Prostate gland (tissue), 2 donors: ENCODE measurements at regions not wholly inside any gene's neighbourhood (a gene's known extent, or its start where the extent isn't known, plus 50 kb on each side); places are given as distances from the start of the nearest gene placed in this dataset.
"Not testable (repeated sequence)": the region's sequence is repeated elsewhere in the genome, so short reads cannot be mapped to it uniquely, and the experiment has no call there.

Source experiments
- CTCF ChIP-seq, 4 experiments: fragments of 200-600 bp in 2 of 4; fragments of 450-650 bp in 2 of 4; sonication (generic) in 2 of 4; IDR thresholded peaks; 1 replicate in 3 of 4; 2 replicates in 1 of 4; pipeline ENCODE4 v1.5.1; 2016 to 2019; ENCODE audit warnings: antibody characterized with exemption in 4 of 4, mild to moderate bottlenecking in 2 of 4, moderate library complexity in 2 of 4
- POLR2A ChIP-seq: fragments of 450-650 bp; IDR thresholded peaks from one replicate; pipeline ENCODE4 v1.6.1; 2016; ENCODE audit warnings: antibody characterized with exemption, mild to moderate bottlenecking
- POLR2AphosphoS5 ChIP-seq: sonication (generic); formaldehyde crosslinking; IDR thresholded peaks from one replicate; pipeline ENCODE4 v1.6.1; 2017; ENCODE audit warnings: antibody characterized with exemption

DNA sequence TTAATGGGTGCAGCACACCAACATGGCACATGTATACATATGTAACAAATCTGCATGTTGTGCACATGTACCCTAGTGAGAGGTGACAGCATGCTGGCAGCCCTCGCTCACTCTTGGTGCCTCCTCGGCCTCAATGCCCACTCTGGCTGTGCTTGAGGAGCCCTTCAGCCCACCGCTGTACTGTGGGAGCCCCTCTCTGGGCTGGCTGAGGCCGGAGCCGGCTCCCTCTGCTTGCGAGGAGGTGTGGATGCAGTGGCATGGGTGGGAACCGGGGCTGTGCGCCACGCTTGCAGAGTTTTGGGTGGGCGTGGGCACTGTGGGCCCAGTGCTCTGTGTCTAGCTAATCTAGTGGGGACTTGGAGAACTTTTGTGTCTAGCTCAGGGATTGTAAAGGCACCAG is 315.9 kb upstream of the MAN1A1 start:
- TF ChIP-seq CTCF (IDR thresholded peaks at IDR 0.05); POLR2AphosphoS5; POLR2A: not testable (repeated sequence)
